Activated CD8-positive, alpha-beta memory T cell treated with anti-CD3 and anti-CD28 coated beads for 36 hours (primary cell): ENCODE measurements at regions not wholly inside any gene's neighbourhood (a gene's known extent, or its start where the extent isn't known, plus 50 kb on each side); places are given as distances from the start of the nearest gene placed in this dataset.

Experiments used
- CTCF ChIA-PET: fragments of 350-600 bp; sonication (Branson Sonifier 250); formaldehyde crosslinking; loops from one replicate; lab custom pipeline; 2021; ENCODE audit warnings: antibody characterized with exemption; lab: Charles Lee
- POLR2A ChIA-PET: fragments of 350-600 bp; sonication (Branson Sonifier 250); formaldehyde crosslinking; loops from one replicate; lab custom pipeline; 2021; ENCODE audit warnings: antibody characterized with exemption; lab: Charles Lee

DNA sequence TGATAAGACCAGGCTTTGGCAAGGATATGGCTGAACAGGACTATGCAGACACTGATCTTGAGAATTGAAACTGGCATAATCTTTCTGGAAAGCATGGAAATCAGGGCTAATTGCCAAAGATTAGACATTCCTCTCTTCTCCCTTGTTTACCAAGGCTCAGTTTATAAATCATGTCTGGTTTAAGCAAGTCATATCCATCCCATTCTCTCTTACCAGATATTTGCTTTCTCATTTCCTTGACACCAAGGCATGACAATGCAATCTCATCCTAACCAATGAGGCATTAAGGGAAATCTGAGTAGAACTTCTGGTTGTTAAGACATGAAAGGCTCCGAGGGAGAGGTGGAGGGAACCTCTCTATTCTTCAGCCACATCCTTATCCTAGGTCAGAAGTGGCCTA lies 110.3 kb upstream of the CEP85L start:
- POLR2A ChIA-PET = no interaction called here

DNA sequence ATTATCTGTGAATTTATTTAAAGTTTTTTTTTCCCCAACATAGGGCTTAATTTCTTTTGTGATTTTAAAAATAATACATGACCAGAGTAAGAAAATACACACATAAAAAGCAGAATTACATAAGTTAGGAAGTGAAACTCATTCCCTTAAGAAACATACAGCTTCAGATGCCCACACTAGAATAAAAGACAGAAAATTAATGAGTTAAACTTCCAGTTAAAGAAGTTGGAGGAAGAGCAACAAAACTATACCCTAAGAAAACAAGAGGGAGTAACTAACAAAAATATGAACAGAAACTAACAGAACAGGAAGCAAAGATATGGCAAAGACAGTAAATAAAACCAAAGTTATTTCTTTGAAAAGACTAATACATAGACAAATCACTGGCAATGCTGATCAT lies 107.6 kb upstream of the CEP85L start:
- POLR2A ChIA-PET = no interaction called here
- CTCF ChIA-PET = no interaction called here

More for the DNA sequence above, 110.3 kb upstream of the CEP85L start:
- CTCF ChIA-PET = no interaction called here

DNA sequence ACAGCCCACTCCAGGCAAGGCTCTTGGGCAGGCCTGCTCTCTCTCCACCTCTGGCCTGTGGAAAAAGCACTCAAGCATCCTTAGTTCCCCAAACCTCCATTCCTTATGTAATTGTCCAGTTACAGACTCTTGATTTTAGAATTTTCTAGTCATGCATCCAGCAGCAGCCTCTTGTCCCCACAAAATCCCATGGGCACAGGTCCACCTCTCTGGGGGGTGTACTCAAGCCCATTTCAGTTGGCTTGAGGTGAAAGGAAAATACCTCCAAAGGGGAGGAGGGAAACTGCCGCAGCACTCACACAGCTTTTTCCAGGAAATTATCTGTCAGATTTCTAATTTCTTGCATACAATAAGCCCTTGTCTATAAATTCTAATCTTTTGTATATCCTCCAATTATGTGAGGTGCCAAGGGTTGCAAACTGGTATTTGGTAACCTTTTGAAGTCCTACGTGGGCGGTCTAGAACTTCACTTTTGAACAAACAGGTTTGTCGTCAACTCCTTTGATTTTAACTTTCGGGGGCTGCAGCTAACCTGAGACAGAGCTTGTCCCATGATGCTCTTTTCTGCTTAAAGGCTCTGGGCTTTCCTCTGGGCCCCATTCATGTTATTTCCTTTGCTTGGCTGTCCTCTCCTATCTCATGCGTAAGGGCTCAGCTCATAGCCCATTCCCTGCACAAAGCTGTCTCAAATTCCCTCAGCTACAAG lies 104.7 kb upstream of the CEP85L start:
- CTCF ChIA-PET = no interaction called here
- POLR2A ChIA-PET = interaction anchor here (0.5 kb wide), 1 partner anchor 47 kb away, joined by 3 read pairs; no protein-coding TSS in a partner anchor

DNA sequence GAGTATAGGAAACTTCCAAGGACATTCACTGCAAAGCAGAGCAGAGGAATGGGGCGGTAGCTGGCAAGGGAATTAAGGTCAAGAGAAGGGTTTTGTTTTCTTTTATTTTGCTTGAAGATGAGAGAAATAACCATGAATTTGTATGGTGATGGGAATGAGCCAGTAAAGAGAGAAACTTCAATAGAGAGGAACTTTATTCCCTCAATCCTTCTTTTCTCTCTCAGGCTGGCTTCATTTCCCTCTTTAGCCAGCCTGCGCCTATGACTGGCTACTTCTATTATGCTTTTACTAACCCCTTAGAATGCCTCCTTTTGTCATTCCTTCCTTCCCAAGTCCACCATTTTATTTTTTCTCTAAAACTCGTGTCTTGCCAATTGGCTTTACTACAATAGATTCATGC lies 101.4 kb upstream of the CEP85L start:
- ChIA-PET POLR2A (no interaction called here), CTCF (no interaction called here)

DNA sequence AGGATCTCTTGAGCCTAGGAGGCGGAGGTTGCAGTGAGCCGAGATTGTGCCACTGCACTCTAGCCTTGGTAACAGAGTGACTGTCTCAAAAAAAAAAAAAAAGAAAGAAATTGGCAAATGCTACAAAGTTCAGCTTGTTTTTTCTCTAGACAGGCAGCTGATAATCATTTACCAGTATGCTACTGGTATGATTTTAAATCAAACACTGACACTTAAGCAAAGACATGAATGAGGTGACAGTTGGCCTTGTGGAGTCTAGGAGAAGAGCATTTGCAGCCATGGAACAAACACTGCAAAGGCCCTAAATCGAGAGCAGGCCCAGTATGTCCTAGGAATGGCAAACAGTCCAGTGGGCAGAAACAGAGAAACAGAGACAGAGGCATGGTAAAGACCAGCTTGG lies 99.7 kb upstream of the CEP85L start:
- POLR2A ChIA-PET = no interaction called here
- CTCF ChIA-PET = no interaction called here

DNA sequence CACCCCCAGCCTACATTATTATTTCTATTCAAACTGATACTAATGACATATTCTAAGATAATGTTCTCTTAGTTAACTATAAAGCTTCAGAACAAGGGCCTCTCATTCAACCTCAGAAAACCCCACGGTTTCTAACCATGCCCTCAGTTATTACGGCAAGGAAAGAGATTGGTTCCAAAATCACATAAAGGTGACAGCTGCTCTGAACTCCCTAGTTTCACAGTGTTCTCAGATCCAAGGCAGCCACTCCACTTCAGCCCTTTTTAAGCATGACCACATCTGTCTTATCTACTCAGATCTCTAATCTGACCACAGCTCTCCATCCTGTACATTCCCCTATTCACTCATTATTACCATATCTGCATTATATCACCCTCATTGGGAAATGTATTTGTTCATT lies 98.8 kb upstream of the CEP85L start:
- ChIA-PET POLR2A (no interaction called here), CTCF (no interaction called here)

DNA sequence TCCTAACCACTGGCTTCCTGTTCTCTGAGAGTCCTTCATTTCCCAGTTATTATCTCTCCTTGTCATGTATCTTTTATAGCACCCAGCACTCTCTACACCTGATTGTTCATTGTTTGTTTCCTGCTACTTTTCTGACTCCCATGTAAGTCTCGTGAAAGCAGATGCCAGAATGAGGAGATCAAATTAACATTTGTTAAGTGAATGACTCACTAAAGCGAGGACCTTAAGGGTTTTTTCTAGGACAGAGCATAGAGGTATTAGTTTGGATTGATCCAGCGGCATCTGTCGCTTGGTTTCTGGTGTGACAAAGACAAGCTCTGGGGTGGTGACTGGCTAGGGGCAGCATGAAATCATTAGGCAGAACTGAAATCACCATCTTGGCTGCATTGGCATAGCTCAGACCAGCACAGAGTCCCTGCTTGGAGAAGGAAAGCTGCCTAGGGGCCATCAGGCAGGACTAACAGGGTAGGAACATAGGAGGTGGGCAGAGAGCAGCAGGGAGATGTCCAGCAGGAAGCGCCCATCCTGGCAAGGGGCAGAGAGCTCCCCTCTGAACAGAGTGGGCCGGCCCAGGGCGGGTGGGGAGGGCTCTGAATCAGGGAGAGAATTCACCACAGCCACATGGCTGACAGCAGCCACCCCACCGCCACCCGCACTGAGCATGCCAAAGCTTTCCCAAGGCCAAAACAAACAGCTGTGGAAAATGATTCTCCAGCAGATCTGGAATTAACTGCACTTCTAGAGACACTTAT lies 97.1 kb upstream of the CEP85L start:
- ChIA-PET CTCF (no interaction called here), POLR2A (no interaction called here)

DNA sequence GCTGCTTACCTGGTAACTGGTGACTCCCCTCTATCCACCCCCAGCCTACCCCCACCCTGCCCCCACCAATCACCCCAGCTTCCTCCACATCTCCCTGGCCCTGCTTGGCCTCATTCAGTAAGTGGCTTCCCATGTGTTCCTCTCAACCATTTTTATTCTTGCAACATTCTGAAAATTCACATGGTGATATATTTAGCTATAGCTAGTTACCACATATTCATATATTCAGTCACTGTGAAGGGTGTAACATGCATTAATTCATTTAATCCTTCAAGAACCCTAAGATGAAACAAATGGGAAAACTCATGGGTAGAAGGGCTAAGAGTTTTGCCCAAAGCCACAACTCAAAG lies 95.4 kb upstream of the CEP85L start:
- ChIA-PET CTCF (no interaction called here), POLR2A (no interaction called here)

DNA sequence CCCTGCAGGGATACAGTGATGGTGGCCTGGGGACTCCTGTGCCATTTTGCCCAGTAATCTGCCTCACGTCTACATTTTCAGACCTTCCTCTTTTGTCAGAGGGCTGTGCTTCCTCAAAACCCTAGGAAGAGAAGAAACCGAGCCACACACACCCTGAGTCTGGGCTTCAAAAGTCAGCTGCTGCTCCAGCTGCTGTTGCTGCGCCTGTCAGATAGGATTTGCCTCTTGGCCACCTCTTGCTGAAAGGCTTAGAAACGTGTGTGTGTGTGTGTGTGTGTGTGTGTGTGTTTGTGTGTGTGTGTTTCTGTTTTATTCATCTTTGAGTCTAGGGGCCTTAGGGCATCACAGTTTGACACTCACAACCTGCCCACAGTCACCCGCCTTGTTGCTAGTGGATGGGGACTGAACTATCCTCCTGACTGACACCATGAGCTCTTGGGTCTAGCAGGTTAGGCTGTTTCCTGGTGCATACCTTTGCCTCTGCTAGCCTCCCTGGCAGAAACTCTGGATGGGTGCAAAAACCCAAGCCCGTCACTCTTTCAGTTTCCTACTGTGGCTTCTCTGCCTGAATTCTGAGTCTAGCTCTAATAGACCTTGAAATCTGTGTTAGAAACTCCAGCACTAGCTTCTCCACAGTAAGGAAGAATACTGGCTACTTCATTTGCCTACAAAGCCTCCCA lies 94.9 kb upstream of the CEP85L start:
- CTCF ChIA-PET = no interaction called here
- POLR2A ChIA-PET = no interaction called here

DNA sequence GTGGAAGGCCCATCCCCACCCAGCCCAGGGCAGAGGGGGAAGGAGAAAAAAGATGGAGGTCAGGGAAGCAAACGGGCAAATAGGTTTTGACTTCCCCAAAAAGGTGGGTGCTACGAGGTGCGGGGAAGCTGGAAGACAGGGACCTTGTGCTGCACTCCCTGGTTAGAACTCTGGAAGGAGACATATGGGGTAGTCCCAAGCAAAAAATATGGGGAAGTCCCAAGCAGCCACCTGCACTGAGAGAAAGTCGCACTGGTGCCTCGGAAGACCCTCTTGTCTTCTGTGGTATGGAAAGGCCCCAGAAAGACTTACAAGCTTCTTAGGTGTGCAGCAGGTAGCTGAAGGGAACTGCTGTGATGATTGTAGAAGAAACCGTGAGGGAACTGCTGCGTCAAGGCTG lies 93.8 kb upstream of the CEP85L start:
- ChIA-PET CTCF (no interaction called here), POLR2A (no interaction called here)

DNA sequence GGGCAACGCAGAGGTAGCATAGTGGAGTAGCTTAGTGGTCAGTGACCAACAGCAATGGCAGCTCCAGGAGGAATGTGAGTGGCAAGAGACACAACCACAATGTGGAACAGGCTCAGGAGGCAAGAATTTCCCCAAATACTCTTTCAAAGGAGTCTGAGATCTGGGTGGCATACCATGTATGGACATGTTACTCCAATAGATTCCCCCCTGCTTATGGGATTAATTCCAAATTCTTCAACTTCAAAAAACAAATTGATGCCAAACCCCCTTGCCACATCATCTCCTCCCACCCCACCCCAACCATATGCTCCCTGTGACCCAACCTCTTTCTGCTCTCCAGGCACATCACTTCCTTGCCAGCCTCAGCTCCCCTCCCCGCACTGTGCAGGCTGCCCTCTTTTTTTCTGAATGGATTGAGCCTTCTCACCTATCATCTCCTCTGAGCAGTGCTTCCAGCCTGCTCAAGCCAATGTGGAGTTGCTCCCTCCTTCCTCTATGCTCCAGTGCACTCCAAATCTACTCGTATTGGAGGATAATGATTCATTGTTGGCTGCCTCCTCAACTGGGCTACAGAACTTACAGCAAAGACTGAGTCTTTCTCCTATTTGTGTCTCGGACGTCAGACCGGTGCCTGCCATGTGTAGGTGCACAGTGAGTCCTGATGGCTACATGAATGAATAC lies 93.0 kb upstream of the CEP85L start:
- CTCF ChIA-PET = no interaction called here
- POLR2A ChIA-PET = no interaction called here

DNA sequence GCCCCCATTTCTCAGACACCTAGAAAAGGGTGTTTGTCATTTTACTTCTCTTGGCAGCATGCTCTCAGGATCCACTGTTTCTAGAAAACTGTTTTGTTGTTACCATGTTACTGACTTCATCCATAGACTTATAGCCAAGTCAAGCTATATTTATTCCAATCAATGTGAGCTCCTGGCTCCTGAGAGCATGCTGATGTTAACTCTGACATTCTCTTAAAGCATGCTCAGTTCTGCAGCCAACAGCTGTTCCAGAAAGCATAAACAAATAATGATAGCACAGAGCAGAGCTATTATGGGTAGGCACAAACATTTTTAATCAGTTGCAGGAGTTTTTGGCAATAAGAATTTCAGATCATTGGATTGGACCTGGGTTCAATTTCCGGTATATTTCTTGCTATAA lies 92.4 kb upstream of the CEP85L start:
- CTCF ChIA-PET = no interaction called here
- POLR2A ChIA-PET = no interaction called here

DNA sequence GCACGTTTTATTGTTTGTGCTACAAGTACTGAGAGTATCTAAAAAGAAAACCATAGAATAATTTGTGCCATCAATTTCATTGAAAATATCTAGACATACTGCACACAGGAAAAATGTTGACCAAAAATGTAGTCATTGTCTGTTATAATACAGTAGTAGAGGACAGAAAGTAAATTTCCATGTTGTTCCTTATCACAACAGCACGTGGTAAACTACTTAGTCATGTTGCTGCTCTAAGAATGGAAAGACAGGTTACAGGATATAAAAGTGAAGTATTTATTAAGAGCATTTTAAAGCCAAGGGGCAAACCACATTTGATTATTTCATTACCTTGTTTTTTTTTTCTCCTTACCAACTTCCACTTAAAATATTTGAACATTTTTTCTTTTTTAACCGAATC lies 89.0 kb upstream of the CEP85L start:
- POLR2A ChIA-PET = no interaction called here
- CTCF ChIA-PET = no interaction called here

DNA sequence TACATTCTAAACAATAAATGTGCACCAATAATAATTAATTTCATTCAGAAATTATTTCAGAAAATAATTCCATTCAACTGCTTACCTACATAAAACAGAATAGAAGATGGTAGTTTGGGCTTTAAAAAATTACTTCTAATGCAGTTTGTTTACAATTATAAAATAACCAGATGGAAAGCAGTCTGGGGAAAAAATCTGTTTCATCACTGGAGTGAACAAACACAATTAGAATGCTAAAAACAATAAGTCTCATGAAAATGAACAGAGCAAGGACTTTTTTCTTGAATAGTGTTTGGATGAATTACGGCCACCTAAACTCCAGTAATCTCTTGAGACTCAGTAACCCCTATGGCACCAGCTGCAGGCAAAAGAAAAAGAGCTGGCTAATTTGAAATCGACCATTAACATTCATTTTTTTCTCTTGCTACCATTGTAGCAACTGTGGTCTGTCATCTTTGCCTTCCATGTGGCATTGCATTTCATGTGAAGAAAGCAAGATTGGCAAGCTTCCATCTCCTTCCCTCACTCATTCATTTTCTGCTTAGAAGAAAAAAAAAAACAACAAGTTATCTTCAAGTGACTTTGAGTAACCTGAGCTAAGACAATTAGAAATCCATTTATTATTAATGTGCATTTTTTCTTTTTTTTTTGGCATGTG lies 88.4 kb upstream of the CEP85L start:
- ChIA-PET CTCF (no interaction called here), POLR2A (no interaction called here)

DNA sequence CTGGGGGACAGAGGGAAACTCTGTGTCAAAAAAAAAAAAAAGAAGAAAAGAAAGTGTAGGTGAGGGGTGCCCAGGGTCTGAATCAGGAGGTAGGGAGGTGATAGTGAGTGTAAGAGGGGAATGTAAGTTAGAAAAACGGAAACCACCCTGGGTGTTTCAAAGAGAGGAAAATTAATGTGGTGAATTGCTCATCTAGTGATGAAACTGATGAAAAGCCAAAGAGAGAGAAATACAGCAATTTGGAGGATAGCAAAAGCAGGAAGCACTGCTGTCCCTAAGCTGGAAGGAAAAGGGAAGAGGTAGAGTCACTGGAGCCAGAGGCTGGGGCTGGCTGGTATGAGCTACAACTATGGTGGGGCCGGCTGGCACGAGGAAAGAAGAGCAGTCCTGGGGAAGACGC lies 85.0 kb upstream of the CEP85L start:
- CTCF ChIA-PET = interaction anchor here (0.7 to 1.2 kb wide), 2 partner anchors 8 to 29 kb away, joined by 3 to 4 read pairs; no protein-coding TSS in a partner anchor
- POLR2A ChIA-PET = no interaction called here

DNA sequence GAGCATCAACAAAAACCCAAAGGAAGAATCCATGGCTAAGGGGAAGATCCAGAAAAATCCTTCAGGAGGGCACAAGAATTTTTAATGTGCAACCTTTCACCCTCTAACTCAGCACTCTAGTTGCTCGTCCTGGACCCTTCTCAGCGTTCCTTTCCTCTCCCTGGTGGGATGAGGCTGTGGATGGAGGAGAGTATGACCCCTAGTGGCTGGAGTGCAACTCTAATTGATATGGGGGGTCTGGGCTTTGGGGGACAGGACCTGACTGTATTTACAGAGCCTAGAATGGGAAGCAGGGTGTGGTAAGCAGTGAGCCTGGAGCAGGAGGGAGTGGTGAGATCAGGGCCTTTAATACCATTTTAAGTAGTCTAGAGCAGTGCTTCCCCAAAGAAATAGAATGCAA lies 83.9 kb upstream of the CEP85L start:
- CTCF ChIA-PET = no interaction called here
- POLR2A ChIA-PET = no interaction called here

DNA sequence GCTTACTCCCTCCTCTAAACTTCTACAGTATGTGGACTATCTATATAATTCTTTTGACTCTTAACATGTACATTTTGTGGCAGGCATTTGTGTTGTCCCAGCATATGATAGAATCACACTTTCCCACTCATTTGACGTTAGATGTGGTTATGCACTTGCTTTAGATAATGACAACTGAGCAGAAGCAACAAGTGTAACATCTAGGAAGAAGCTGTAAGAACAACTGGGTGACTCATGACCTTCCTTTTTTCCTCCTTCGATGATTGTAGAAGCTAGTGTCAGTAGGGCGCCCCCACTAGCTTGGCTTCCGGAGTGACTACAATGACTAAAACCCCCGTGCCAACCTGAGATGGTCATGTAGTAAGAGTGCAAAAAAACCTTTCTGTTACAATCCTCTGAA lies 74.6 kb upstream of the CEP85L start:
- CTCF ChIA-PET = interaction anchor here (0.9 to 1.2 kb wide), 5 partner anchors 14 to 42 kb away, joined by 3 to 5 read pairs (median 4); no protein-coding TSS in a partner anchor
- POLR2A ChIA-PET = interaction anchor here (0.9 to 1.1 kb wide), 2 partner anchors 16 to 66 kb away, joined by 3 to 18 read pairs; no protein-coding TSS in a partner anchor

DNA sequence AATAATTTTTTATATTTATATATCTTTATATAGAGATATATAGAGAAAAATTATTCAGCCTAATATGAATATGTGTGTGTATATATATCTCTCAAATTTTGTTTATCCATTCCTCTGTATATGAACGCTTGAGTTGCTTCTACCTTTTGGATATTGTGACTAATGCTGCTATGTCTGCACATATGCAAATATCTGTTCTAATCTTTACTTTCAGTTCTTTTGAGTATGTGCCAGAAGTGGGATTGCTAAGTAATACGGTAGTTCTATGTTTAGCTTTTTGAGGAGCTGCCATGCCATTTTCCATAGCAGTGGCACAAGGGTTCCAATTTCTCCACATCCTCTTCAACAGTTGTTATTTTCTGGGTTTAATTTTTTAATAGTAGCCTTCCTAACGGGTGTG lies 72.8 kb upstream of the CEP85L start:
- ChIA-PET POLR2A (interaction anchor here (1.0 kb wide), 1 partner anchor 15 kb away, joined by 5 read pairs; no protein-coding TSS in a partner anchor), CTCF (no interaction called here)
